GM12872 (cell line): ENCODE measurements at regions not wholly inside any gene's neighbourhood (a gene's known extent, or its start where the extent isn't known, plus 50 kb on each side); places are given as distances from the start of the nearest gene placed in this dataset.

ENCODE experiments used
- CTCF ChIP-seq: IDR thresholded peaks from 3 replicates; pipeline ENCODE4 v1.5.1; 2011; ENCODE audit warnings: low read depth, mild to moderate bottlenecking, low read length, moderate library complexity; ENCODE audit not compliant: insufficient read depth

- no peak for TF ChIP-seq CTCF
Measured at GRCh38 chr11:31968461-31969358, 122.2 kb upstream of the RCN1 start.

- TF ChIP-seq CTCF: no peak
Measured at GRCh38 chr11:31967404-31968130, 123.3 kb upstream of the RCN1 start.

- TF ChIP-seq CTCF: no peak
Measured at GRCh38 chr11:31966846-31967245, 124.0 kb upstream of the RCN1 start.

- no peak for TF ChIP-seq CTCF
Measured at GRCh38 chr11:31964181-31964580, 126.7 kb upstream of the RCN1 start.

- TF ChIP-seq CTCF: no peak
Measured at GRCh38 chr11:31960126-31960525, 130.7 kb upstream of the RCN1 start.

GRCh38 chr11:31959716-31960115, 131.2 kb upstream of the RCN1 start:
- TF ChIP-seq CTCF: no peak

- peak; percentile 94 for TF ChIP-seq CTCF
Measured at GRCh38 chr11:31958076-31958735, 132.7 kb upstream of the RCN1 start.
